SU-DHL-6 (cell line): ENCODE measurements at regions not wholly inside any gene's neighbourhood (a gene's known extent, or its start where the extent isn't known, plus 50 kb on each side); places are given as distances from the start of the nearest gene placed in this dataset.

Experiments used
- EZH2phosphoT487 ChIP-seq: fragments of 200-600 bp; sonication (generic), shearing (Covaris generic); conservative IDR thresholded peaks from 2 replicates; pipeline ENCODE4 v1.6.1; 2018; ENCODE audit warnings: mild to moderate bottlenecking, antibody characterized with exemption, low read length, moderate library complexity, mixed read lengths
- TF ChIP-seq, protein P1 (sequence below): fragments of 200-600 bp; sonication (generic); IDR thresholded peaks from one replicate; pipeline ENCODE4 v1.5.1; 2017; ENCODE audit warnings: antibody characterized with exemption, mild to moderate bottlenecking, low read length, moderate library complexity; ENCODE audit not compliant: insufficient read depth, poor library complexity, severe bottlenecking

DNA sequence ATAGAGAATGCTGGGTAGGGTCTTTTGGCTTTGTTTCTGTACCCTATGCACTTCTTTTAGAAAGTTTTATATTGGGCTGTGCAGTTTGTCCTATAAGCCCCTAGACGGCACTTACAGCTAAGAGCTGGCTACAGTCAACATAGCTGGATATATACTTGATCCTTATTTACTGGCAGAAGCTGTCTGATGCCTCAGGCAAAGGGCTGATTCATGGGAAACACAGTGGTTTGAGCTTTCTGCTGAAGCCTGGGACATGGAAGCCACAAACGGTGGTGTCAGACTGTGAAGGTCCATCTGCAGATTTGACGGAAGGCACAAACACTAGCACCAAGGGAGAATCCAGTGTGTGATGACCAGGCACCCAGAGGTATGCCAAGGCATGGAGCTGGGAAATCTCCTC lies 608.4 kb downstream of the ANKRD50 start:
- TF ChIP-seq, protein P1, sequence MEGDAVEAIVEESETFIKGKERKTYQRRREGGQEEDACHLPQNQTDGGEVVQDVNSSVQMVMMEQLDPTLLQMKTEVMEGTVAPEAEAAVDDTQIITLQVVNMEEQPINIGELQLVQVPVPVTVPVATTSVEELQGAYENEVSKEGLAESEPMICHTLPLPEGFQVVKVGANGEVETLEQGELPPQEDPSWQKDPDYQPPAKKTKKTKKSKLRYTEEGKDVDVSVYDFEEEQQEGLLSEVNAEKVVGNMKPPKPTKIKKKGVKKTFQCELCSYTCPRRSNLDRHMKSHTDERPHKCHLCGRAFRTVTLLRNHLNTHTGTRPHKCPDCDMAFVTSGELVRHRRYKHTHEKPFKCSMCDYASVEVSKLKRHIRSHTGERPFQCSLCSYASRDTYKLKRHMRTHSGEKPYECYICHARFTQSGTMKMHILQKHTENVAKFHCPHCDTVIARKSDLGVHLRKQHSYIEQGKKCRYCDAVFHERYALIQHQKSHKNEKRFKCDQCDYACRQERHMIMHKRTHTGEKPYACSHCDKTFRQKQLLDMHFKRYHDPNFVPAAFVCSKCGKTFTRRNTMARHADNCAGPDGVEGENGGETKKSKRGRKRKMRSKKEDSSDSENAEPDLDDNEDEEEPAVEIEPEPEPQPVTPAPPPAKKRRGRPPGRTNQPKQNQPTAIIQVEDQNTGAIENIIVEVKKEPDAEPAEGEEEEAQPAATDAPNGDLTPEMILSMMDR: no peak
- TF ChIP-seq EZH2phosphoT487: no peak
